H1 (cell line): ENCODE measurements at regions not wholly inside any gene's neighbourhood (a gene's known extent, or its start where the extent isn't known, plus 50 kb on each side); places are given as distances from the start of the nearest gene placed in this dataset.

Source experiments
- CTCF ChIA-PET: fragments of 300-600 bp; sonication (Branson Sonifier 250); formaldehyde crosslinking; loops from one replicate; lab custom pipeline; 2021; ENCODE audit not compliant: partially characterized antibody; lab: Charles Lee
- POLR2A ChIA-PET: fragments of 300-600 bp; sonication (Branson Sonifier 250); formaldehyde crosslinking; loops from one replicate; lab custom pipeline; 2021; ENCODE audit warnings: inconsistent platforms; ENCODE audit not compliant: partially characterized antibody; lab: Charles Lee
- DNase-seq, 2 experiments: peaks; one replicate each; pipeline versions ENCODE4 v3.0.0 to v3.0.0-alpha.2; 2010 to 2022; ENCODE audit warnings: low spot score in 2 of 2, low read depth in 1 of 2, mixed read lengths in 1 of 2
- FAIRE-seq: peaks from 2 replicates; lab custom pipeline; 2011; peaks lifted over from hg19 to GRCh38; lab: Jason Lieb, UNC
- H2AFZ ChIP-seq: 2 replicates; pipeline ENCODE4 v1.8.1; 2012; ENCODE audit warnings: low read length, inconsistent platforms
- H2AK5ac ChIP-seq: 2 replicates; pipeline ENCODE4 v1.6.1; 2013; ENCODE audit warnings: low read depth, low read length
- H2BK120ac ChIP-seq: replicated peaks from 2 replicates; pipeline ENCODE3; 2013; ENCODE audit warnings: low read depth, low read length, inconsistent platforms
- H2BK12ac ChIP-seq: 2 replicates; pipeline ENCODE4 v1.6.1; 2013; ENCODE audit warnings: low read depth, low read length
- H2BK15ac ChIP-seq: 2 replicates; pipeline ENCODE4 v1.6.1; 2013; ENCODE audit warnings: low read length
- H2BK20ac ChIP-seq: 2 replicates; pipeline ENCODE4 v1.6.1; 2013; ENCODE audit warnings: low read length
- H2BK5ac ChIP-seq: 2 replicates; pipeline ENCODE4 v1.6.1; 2013; ENCODE audit warnings: low read depth, low read length
- H3K14ac ChIP-seq: 2 replicates; pipeline ENCODE4 v1.6.1; 2013; ENCODE audit warnings: inconsistent platforms; ENCODE audit not compliant: insufficient read length
- H3K18ac ChIP-seq: 2 replicates; pipeline ENCODE4 v1.6.1; 2013; ENCODE audit warnings: low read length; ENCODE audit errors: extremely low read depth
- H3K23ac ChIP-seq: 2 replicates; pipeline ENCODE4 v1.6.1; 2013; ENCODE audit warnings: inconsistent platforms; ENCODE audit not compliant: insufficient read length
- H3K23me2 ChIP-seq: 2 replicates; pipeline ENCODE4 v1.6.1; 2013; ENCODE audit warnings: low read depth, low read length
- H3K27ac ChIP-seq: 2 replicates; pipeline ENCODE4 v1.6.1; 2011; ENCODE audit warnings: low read depth, low read length, inconsistent platforms
- H3K27me3 ChIP-seq, 4 experiments: replicated peaks in 1 of 4; 1 replicate in 1 of 4; 2 replicates in 3 of 4; pipeline versions ENCODE4 v1.6.1 to v1.8.1; 2011 to 2013; ENCODE audit warnings: low read length in 3 of 4, mild to moderate bottlenecking in 3 of 4, inconsistent platforms in 2 of 4, mixed read lengths in 2 of 4, moderate library complexity in 1 of 4; ENCODE audit not compliant: control insufficient read depth in 3 of 4, insufficient read depth in 3 of 4; ENCODE audit errors: extremely low read depth in 1 of 4
- H3K36me3 ChIP-seq, 4 experiments: 2 replicates each; pipeline versions ENCODE4 v1.6.1 to v1.8.1; 2011 to 2013; ENCODE audit warnings: mild to moderate bottlenecking in 4 of 4, low read length in 3 of 4, moderate library complexity in 2 of 4, control low read depth in 1 of 4, inconsistent platforms in 1 of 4; ENCODE audit not compliant: insufficient read depth in 4 of 4, control insufficient read depth in 2 of 4
- H3K4ac ChIP-seq: replicated peaks from 2 replicates; pipeline ENCODE3; 2013; ENCODE audit warnings: low read length, low read depth, mixed read lengths, inconsistent platforms; ENCODE audit not compliant: insufficient read length
- H3K4me1 ChIP-seq, 4 experiments: replicated peaks in 1 of 4; 1 replicate in 1 of 4; 2 replicates in 3 of 4; pipeline versions ENCODE4 v1.6.1 to v1.8.1; 2011 to 2013; ENCODE audit warnings: low read length in 3 of 4, inconsistent platforms in 2 of 4, mixed read lengths in 1 of 4; ENCODE audit not compliant: insufficient read depth in 4 of 4, control insufficient read depth in 3 of 4
- H3K4me2 ChIP-seq, 2 experiments: 2 replicates each; pipeline versions ENCODE4 v1.6.1 to v1.8.1; 2011 to 2013; ENCODE audit warnings: low read depth in 2 of 2, low read length in 2 of 2, control low read depth in 1 of 2, inconsistent platforms in 1 of 2, mild to moderate bottlenecking in 1 of 2; ENCODE audit not compliant: insufficient read depth in 1 of 2
- H3K4me3 ChIP-seq, 4 experiments: fragments of 200-600, 300-600 bp in 1 of 4; sonication (generic), shearing (Covaris generic), sonication (Bioruptor Twin) in 1 of 4; 2 replicates each; pipeline versions ENCODE4 v1.5.1 to v1.8.1; 2011 to 2016; ENCODE audit warnings: low read length in 4 of 4, low read depth in 3 of 4, control low read depth in 2 of 4, inconsistent platforms in 2 of 4, mild to moderate bottlenecking in 2 of 4, mixed read lengths in 1 of 4, moderate library complexity in 1 of 4; ENCODE audit not compliant: insufficient read depth in 2 of 4; ENCODE audit errors: extremely low read depth in 1 of 4
- H3K56ac ChIP-seq: replicated peaks from 2 replicates; pipeline ENCODE3; 2013; ENCODE audit warnings: low read depth, mild to moderate bottlenecking, mixed read lengths, low read length, inconsistent platforms; ENCODE audit not compliant: insufficient read length
- H3K79me1 ChIP-seq: 2 replicates; pipeline ENCODE4 v1.6.1; 2013; ENCODE audit warnings: low read depth, low read length, control low read depth
- H3K79me2 ChIP-seq, 2 experiments: 2 replicates each; pipeline versions ENCODE4 v1.6.1 to v1.8.1; 2012 to 2013; ENCODE audit warnings: low read length in 2 of 2, mild to moderate bottlenecking in 2 of 2, inconsistent platforms in 1 of 2; ENCODE audit not compliant: insufficient read depth in 2 of 2, control insufficient read depth in 1 of 2
- H3K9ac ChIP-seq, 4 experiments: replicated peaks in 1 of 4; 1 replicate in 1 of 4; 2 replicates in 3 of 4; pipeline versions ENCODE4 v1.6.1 to v1.8.1; 2011 to 2013; ENCODE audit warnings: low read depth in 3 of 4, low read length in 3 of 4, control low read depth in 2 of 4, mild to moderate bottlenecking in 2 of 4, moderate library complexity in 2 of 4, inconsistent platforms in 1 of 4; ENCODE audit errors: extremely low read depth in 1 of 4
- H3K9me3 ChIP-seq, 2 experiments: 2 replicates each; pipeline versions ENCODE4 v1.6.1 to v1.8.1; 2012 to 2013; ENCODE audit warnings: mild to moderate bottlenecking in 2 of 2, moderate library complexity in 2 of 2, control low read depth in 1 of 2, inconsistent platforms in 1 of 2, low read depth in 1 of 2, low read length in 1 of 2, mixed read lengths in 1 of 2; ENCODE audit not compliant: insufficient read depth in 2 of 2
- H4K20me1 ChIP-seq, 2 experiments: replicated peaks in 1 of 2; 2 replicates each; pipeline versions ENCODE3 to v1.8.1; 2011 to 2013; ENCODE audit warnings: inconsistent platforms in 2 of 2, low read length in 2 of 2, mild to moderate bottlenecking in 1 of 2; ENCODE audit not compliant: insufficient read depth in 2 of 2, control insufficient read depth in 1 of 2
- H4K5ac ChIP-seq: 2 replicates; pipeline ENCODE4 v1.6.1; 2013; ENCODE audit warnings: low read length, low read depth, mixed read lengths, inconsistent platforms; ENCODE audit not compliant: insufficient read length
- H4K8ac ChIP-seq: 2 replicates; pipeline ENCODE4 v1.8.0; 2013; ENCODE audit warnings: mild to moderate bottlenecking, moderate library complexity, low read length, inconsistent platforms; ENCODE audit not compliant: insufficient read depth; ENCODE audit errors: extremely low read depth
- H4K91ac ChIP-seq: replicated peaks from 2 replicates; pipeline ENCODE3; 2013; ENCODE audit warnings: low read length, mixed read lengths, inconsistent platforms; ENCODE audit not compliant: insufficient read length
- WGBS, 2 experiments: shearing (Covaris generic) in 1 of 2; methylation state at CpG; one replicate each; pipeline versions ENCODE4 v1.1.6 to v1.1.7; 2013 to 2015; ENCODE audit warnings: low lambda C conversion rate in 2 of 2, mixed read lengths in 2 of 2, inconsistent platforms in 1 of 2, low coverage in 1 of 2, missing lambda C conversion rate in 1 of 2; ENCODE audit not compliant: insufficient replicate concordance in 2 of 2, insufficient coverage in 1 of 2, insufficient read length in 1 of 2; ENCODE audit errors: extremely low coverage in 1 of 2, missing lambda C conversion rate in 1 of 2; 5-methylcytosine and 5-hydroxymethylcytosine counted together
- TF ChIP-seq, protein P1 (sequence below): IDR thresholded peaks from 2 replicates; pipeline ENCODE4 v1.6.1; 2011; ENCODE audit warnings: low read length, improper control_type of control experiment

DNA sequence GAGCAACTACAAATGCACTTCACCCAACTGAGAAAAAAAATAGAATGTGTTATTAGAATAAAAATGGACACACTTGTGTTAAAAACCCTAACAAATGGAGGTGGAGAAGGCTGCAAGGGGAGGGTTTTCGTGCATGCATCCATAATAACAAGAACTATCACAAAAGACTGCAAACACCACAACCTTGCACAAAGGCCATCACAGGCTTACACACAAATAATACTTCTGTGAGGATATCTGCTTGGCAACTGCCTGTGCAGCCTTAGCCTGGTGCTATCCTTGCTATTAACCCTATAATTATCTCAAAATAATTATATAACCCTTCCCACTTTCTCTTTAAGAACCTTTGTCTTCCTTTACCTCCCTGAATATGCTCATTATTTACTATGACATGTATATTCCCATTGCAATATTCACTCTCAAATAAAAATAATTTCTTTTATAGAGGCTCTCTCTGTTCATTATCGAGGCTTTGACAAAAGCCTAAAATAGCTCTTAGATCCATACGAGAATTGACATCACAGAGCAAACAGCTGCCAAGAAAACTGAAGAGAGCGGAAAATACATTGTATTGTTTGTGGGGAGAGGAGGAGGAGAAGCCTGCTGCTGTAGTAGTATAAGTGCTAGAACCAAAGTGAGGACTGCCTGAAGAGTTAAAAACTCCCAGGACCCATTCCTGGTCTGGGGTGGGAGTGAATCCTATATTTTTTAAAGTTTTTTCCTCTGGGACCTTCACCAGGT is 1768.7 kb downstream of the BRINP3 start:
- Histone ChIP-seq H3K18ac (no peak overlapping the region), H2BK120ac (no peak overlapping the region), H2BK20ac (no peak overlapping the region), H2BK15ac (no peak overlapping the region), H2AFZ (no peak overlapping the region), H3K9me3 (no peaks in the 10 kb centered on the region), H3K27ac (no peak overlapping the region), H3K27me3 (no peaks in the 10 kb centered on the region), H4K8ac (no peak overlapping the region), H2BK5ac (no peak overlapping the region)
- CTCF ChIA-PET, result no interaction called here
- POLR2A ChIA-PET, result no interaction called here
- TF ChIP-seq, protein P1, sequence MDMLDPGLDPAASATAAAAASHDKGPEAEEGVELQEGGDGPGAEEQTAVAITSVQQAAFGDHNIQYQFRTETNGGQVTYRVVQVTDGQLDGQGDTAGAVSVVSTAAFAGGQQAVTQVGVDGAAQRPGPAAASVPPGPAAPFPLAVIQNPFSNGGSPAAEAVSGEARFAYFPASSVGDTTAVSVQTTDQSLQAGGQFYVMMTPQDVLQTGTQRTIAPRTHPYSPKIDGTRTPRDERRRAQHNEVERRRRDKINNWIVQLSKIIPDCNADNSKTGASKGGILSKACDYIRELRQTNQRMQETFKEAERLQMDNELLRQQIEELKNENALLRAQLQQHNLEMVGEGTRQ, result no peak
- TF ChIP-seq, all 59 proteins: peak for 0
- Histone ChIP-seq H3K14ac (no peak overlapping the region), H4K20me1 (no peaks in the 10 kb centered on the region), H4K5ac (no peak overlapping the region), H3K36me3 (no peaks in the 10 kb centered on the region), H2BK12ac (no peak overlapping the region), H3K4me1 (no peaks in the 10 kb centered on the region), H3K56ac (no peak overlapping the region), H3K4me3 (no peak overlapping the region), H3K79me1 (no peaks in the 10 kb centered on the region), H2AK5ac (no peak overlapping the region), H3K4ac (no peak overlapping the region), H3K23ac (no peak overlapping the region), H3K79me2 (no peaks in the 10 kb centered on the region), H3K4me2 (no peak overlapping the region), H4K91ac (no peak overlapping the region), H3K23me2 (no peaks in the 10 kb centered on the region), H3K9ac (no peak overlapping the region)
- FAIRE-seq, result no peak
- DNase-seq, result no peak
- 94% methylated on average over 4 of the region's 4 CpGs; no CpG with 5 or more reads in 1 of the 2 experiments for WGBS, 2 experiments
